Hepatocyte (in vitro differentiated cells): ENCODE measurements at regions not wholly inside any gene's neighbourhood (a gene's known extent, or its start where the extent isn't known, plus 50 kb on each side); places are given as distances from the start of the nearest gene placed in this dataset.
"Not testable (repeated sequence)": the region's sequence is repeated elsewhere in the genome, so short reads cannot be mapped to it uniquely, and the experiment has no call there.

ENCODE experiments used
- DNase-seq: peaks from one replicate; pipeline ENCODE4 v3.0.0-alpha.2; 2016; ENCODE audit warnings: low spot score
- H2AFZ ChIP-seq: fragments of 200-600 bp; sonication (generic); 2 replicates; pipeline ENCODE4 v1.6.0; 2016; ENCODE audit warnings: antibody characterized with exemption, mild to moderate bottlenecking
- H3K27ac ChIP-seq: fragments of 200-600 bp; sonication (generic); 2 replicates; pipeline ENCODE4 v1.5.1; 2016; ENCODE audit warnings: mild to moderate bottlenecking
- H3K27me3 ChIP-seq: fragments of 200-600 bp; sonication (generic); 2 replicates; pipeline ENCODE4 v1.6.1; 2016
- H3K36me3 ChIP-seq: fragments of 200-600 bp; sonication (generic); replicated peaks from 2 replicates; pipeline ENCODE4 v1.5.1; 2016; ENCODE audit warnings: low read depth; ENCODE audit not compliant: insufficient read depth
- H3K4me1 ChIP-seq: fragments of 200-600 bp; sonication (generic); 2 replicates; pipeline ENCODE4 v1.5.1; 2016; ENCODE audit warnings: mild to moderate bottlenecking, moderate library complexity; ENCODE audit not compliant: insufficient read depth
- H3K4me2 ChIP-seq: fragments of 200-600 bp; sonication (generic); 2 replicates; pipeline ENCODE4 v1.6.0; 2016
- H3K4me3 ChIP-seq: fragments of 200-600 bp; sonication (generic); 2 replicates; pipeline ENCODE4 v1.5.1; 2016; ENCODE audit warnings: mild to moderate bottlenecking
- H3K79me2 ChIP-seq: fragments of 200-600 bp; sonication (generic); 2 replicates; pipeline ENCODE4 v1.6.0; 2017; ENCODE audit warnings: mild to moderate bottlenecking
- H3K9me2 ChIP-seq: fragments of 200-600 bp; sonication (generic); replicated peaks from 2 replicates; pipeline ENCODE4 v1.6.0; 2017; ENCODE audit warnings: mild to moderate bottlenecking; ENCODE audit not compliant: insufficient read depth
- H3K9me3 ChIP-seq: fragments of 200-600 bp; sonication (generic); 2 replicates; pipeline ENCODE4 v1.5.1; 2016; ENCODE audit warnings: low read depth, mild to moderate bottlenecking
- H4K20me1 ChIP-seq: fragments of 200-600 bp; sonication (generic); 2 replicates; pipeline ENCODE4 v1.6.0; 2016; ENCODE audit warnings: mild to moderate bottlenecking; ENCODE audit not compliant: insufficient read depth, poor library complexity, severe bottlenecking
- EZH2 ChIP-seq: fragments of 200-600 bp; sonication (generic); IDR thresholded peaks from 2 replicates; pipeline ENCODE4 v1.6.1; 2016; ENCODE audit warnings: antibody characterized with exemption, mild to moderate bottlenecking, borderline replicate concordance
- EZH2phosphoT487 ChIP-seq: fragments of 200-600 bp; sonication (generic); IDR thresholded peaks from one replicate; pipeline ENCODE4 v1.6.1; 2018; ENCODE audit warnings: antibody characterized with exemption, mild to moderate bottlenecking, low read depth, moderate library complexity; ENCODE audit not compliant: unreplicated experiment, severe bottlenecking
- WGBS: methylation state at CpG from one replicate; pipeline ENCODE4 v1.1.6; 2016; ENCODE audit warnings: low lambda C conversion rate; ENCODE audit errors: missing lambda C conversion rate; 5-methylcytosine and 5-hydroxymethylcytosine counted together
- TF ChIP-seq, protein P1 (sequence below): fragments of 200-600 bp; sonication (generic); IDR thresholded peaks from 2 replicates; pipeline ENCODE4 v1.5.1; 2016; ENCODE audit warnings: antibody characterized with exemption, mild to moderate bottlenecking; ENCODE audit not compliant: poor library complexity

DNA sequence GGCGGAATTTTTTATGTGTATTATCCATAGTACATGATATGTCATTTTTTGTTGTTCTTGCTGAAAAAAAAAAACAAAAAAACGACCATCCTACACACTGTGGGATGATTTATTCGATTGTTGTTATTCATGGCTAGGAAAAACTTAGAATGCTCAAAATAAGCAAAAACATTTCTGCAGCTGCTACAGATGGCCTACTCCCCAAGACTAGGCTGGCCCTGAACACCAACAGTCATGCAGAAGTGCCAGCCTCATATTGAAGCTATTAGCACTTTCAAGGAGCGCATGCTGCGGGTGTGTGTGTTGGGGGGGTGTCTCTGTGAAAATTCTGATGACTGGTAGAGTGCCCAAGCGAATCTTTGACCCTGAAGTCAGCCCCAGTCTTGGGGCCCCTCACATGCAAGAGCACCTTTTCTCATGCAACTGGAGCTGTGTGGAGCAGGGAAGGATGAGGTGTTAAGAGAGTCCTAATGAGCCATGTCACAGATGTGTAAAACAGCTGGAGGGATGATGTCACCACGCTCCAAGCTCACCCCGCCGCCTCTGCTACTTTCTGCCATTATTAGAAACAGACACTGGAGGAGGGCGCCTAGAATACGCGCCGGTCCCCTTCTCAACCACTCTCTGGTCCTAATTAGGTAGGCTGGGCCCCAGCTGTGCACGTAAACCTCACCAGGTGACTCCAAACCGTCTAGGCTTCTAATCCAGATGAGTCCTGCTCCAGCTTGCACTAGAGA lies 61.0 kb upstream of the SMIM23 start:
- no peaks in the 10 kb centered on the region for H3K36me3 ChIP-seq
- no peak for TF ChIP-seq EZH2phosphoT487
- TF ChIP-seq, protein P1, sequence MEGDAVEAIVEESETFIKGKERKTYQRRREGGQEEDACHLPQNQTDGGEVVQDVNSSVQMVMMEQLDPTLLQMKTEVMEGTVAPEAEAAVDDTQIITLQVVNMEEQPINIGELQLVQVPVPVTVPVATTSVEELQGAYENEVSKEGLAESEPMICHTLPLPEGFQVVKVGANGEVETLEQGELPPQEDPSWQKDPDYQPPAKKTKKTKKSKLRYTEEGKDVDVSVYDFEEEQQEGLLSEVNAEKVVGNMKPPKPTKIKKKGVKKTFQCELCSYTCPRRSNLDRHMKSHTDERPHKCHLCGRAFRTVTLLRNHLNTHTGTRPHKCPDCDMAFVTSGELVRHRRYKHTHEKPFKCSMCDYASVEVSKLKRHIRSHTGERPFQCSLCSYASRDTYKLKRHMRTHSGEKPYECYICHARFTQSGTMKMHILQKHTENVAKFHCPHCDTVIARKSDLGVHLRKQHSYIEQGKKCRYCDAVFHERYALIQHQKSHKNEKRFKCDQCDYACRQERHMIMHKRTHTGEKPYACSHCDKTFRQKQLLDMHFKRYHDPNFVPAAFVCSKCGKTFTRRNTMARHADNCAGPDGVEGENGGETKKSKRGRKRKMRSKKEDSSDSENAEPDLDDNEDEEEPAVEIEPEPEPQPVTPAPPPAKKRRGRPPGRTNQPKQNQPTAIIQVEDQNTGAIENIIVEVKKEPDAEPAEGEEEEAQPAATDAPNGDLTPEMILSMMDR: no peak
- no peak for TF ChIP-seq EZH2
- no peaks in the 10 kb centered on the region for H3K9me3 ChIP-seq
- no peak overlapping the region for H3K27ac ChIP-seq
- no peaks in the 10 kb centered on the region for H3K9me2 ChIP-seq
- no peaks in the 10 kb centered on the region for H3K27me3 ChIP-seq
- no peak overlapping the region for H3K4me3 ChIP-seq
- 53% methylated on average over 15 of the region's 15 CpGs for WGBS
- no peaks in the 10 kb centered on the region for H4K20me1 ChIP-seq
- no peak for DNase-seq
- no peaks in the 10 kb centered on the region for H3K79me2 ChIP-seq
- no peaks in the 10 kb centered on the region for H3K4me1 ChIP-seq
- H3K4me2 ChIP-seq: no peak overlapping the region
- H2AFZ ChIP-seq: no peak overlapping the region

DNA sequence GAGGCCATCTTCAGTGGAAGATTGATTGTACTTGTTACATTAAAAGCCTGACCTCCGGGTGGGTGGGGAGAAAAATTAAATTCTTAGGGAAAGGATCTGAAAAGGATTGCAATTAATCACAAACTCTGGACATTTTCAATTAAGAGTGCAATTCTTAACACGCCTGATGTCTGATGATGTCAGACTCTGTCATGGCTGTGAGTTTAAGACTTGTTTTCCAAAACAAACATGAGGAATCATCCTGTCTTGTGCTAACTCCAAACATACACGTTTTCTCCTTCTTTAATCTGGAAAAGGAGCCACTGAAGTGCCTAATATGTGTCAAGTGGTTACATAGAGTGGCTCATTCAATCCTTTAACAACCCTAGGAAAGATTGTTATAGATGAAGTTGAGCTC lies 60.4 kb upstream of the SMIM23 start:
- Histone ChIP-seq H3K79me2 (no peaks in the 10 kb centered on the region), H3K4me2 (no peak overlapping the region), H3K9me2 (no peaks in the 10 kb centered on the region), H3K27ac (no peak overlapping the region), H4K20me1 (no peaks in the 10 kb centered on the region), H3K4me3 (no peak overlapping the region), H3K27me3 (no peaks in the 10 kb centered on the region), H3K9me3 (no peaks in the 10 kb centered on the region), H3K36me3 (no peaks in the 10 kb centered on the region), H2AFZ (no peak overlapping the region), H3K4me1 (no peaks in the 10 kb centered on the region)
- 58% methylated on average over 3 of the region's 3 CpGs for WGBS
- TF ChIP-seq EZH2 (no peak), EZH2phosphoT487 (no peak)
- TF ChIP-seq, protein P1: no peak
- no peak for DNase-seq

DNA sequence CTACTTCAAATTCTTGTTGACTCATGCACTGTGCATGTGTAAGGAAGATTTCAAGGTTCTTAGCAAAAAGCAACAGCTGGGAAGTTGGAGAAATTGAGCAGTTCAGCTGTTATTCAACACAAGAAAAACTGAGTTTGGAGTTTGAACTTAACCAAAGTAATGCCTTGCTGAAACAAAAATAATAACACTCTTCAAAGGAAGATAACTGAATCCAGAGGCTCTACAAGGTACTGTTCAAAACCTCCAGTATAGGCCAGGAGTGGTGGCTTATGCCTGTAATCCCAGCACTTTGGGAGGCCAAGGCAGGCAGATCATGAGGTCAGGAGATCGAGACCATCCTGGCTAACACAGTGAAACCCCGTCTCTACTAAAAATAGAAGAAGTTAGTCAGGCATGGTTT lies 58.8 kb upstream of the SMIM23 start:
- not testable (repeated sequence) for H3K9me2 ChIP-seq, H4K20me1 ChIP-seq, H3K36me3 ChIP-seq, H3K4me3 ChIP-seq, H2AFZ ChIP-seq, H3K79me2 ChIP-seq, H3K27me3 ChIP-seq, H3K9me3 ChIP-seq, H3K4me1 ChIP-seq, DNase-seq, H3K27ac ChIP-seq, H3K4me2 ChIP-seq
- WGBS: 94% methylated on average over 2 of the region's 2 CpGs

GRCh38 chr5:171728686-171729085 lies 56.9 kb upstream of the SMIM23 start:
- Histone ChIP-seq H3K27ac (no peak overlapping the region), H3K4me2 (no peak overlapping the region), H3K4me3 (no peak overlapping the region), H3K79me2 (no peaks in the 10 kb centered on the region), H3K4me1 (no peaks in the 10 kb centered on the region), H3K9me3 (no peaks in the 10 kb centered on the region), H4K20me1 (no peaks in the 10 kb centered on the region), H2AFZ (no peak overlapping the region), H3K36me3 (no peaks in the 10 kb centered on the region), H3K9me2 (no peaks in the 10 kb centered on the region), H3K27me3 (no peaks in the 10 kb centered on the region)
- no peak for DNase-seq
- TF ChIP-seq EZH2 (no peak), EZH2phosphoT487 (no peak)
- TF ChIP-seq, protein P1: no peak
- 95% methylated on average over 1 of the region's 1 CpG for WGBS
